ENCODE measurements at regions not wholly inside any gene's neighbourhood (a gene's known extent, or its start where the extent isn't known, plus 50 kb on each side); places are given as distances from the start of the nearest gene placed in this dataset.

DNA sequence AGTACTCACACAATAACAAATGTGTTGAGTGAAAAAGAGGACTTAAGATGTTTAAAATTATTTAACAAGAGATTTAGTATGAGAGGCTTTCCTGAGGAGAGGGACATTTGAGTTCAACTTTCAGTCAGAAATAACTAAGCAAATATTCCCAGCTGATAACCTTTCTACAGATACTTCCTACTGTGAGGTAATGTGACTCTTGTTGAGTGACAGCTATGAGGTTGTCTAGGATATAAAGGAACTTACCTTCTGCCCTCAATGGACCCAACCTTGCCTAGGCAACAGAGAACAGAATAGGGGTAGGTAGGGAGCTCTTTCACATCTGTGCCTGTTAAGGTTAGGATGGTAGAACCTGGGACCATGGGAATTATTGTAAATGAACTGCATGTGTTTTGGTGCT lies 54.7 kb downstream of the GLUD2 start:
- DNase-seq (ENCODE audit: low spot score), result no peak

GRCh38 chrX:121103381-121103780 lies 56.0 kb downstream of the GLUD2 start:
- DNase-seq (ENCODE audit: low spot score), result no peak

DNA sequence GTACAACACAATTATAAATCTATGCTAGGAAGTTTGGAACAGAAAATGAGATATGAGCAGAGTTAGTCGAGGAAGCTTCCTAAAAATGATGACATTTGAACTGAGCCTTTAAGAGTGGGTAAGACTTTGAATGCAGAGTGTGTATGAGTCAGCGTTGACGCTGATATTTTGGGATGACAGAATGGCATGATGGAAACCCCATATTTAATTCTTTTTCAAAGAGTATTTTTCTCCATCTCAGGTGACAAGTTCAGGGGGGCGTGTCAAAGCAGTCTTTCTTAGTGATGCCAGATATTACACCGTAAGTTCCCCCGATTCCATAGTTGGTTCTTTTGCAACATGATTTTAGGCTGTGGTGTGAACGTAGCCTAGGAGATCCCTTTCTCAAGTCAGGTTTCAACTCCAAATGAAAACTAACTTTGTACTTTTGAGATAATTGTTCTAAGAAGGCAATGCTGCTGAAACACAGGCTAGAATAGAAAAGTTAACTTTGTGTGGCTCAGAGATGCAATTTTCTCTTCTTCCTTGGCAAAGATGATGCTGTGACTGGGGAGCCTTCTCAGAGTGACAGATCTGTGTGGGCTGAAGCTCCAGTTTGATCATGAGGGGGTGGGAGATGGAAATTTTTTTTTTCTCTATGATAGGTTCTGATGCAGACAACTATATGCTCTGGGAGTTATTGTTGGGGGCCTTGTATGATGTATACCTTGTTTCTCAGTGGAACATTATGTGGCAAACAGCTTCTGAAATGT lies 59.2 kb downstream of the GLUD2 start:
- DNase-seq (ENCODE audit: low spot score), result peak; percentile 59

DNA sequence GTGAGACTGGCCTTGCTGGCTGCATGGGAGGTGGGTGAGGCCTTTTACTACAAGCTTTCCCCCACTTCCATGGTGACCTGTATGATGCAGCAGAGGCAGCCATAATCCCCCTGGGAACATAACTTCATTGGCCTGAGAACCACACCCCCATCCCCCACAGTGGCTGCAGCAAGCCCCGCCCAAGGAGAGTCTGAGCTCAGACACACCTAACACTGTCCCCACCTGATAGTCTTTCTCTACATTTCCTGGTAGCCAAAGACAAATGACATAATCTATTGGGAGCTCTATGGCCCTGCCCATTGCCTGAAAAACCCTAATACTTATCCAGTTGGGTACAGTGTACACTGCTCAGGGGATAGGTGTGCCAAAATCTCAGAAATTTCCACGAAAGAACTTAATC lies 62.6 kb downstream of the GLUD2 start:
- no peak for DNase-seq (ENCODE audit: low spot score)

GRCh38 chrX:121110536-121110935 lies 63.1 kb downstream of the GLUD2 start:
- DNase-seq (ENCODE audit: low spot score), result no peak

DNA sequence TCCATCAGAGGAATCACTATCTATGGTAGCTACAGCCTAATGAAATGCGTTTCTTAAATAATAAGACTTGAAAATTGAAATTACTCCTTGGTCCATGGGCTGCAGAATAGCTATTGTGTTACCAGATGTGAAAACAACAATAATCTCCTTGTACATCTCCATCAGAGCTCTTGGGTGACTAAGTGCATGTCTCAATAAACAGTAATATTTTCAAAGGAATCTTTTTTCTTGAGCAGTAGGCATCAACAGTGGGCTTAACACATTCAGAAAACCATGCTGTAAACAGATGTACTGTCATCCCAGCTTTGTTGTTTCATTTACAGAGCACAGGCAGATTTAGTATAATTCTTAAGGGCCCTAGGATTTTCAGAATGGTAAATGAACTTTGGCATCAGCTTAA lies 67.3 kb downstream of the GLUD2 start:
- DNase-seq (ENCODE audit: low spot score), result peak; percentile 6

GRCh38 chrX:121120690-121121605 lies 73.5 kb downstream of the GLUD2 start:
- DNase-seq (ENCODE audit: low spot score), result peak; percentile 7

GRCh38 chrX:121122332-121122731 lies 74.9 kb downstream of the GLUD2 start:
- DNase-seq (ENCODE audit: low spot score), result no peak

GRCh38 chrX:121128925-121129877 lies 81.8 kb downstream of the GLUD2 start:
- no peak for DNase-seq (ENCODE audit: low spot score)

GRCh38 chrX:121132675-121133074 lies 85.3 kb downstream of the GLUD2 start:
- DNase-seq (ENCODE audit: low spot score), result no peak

DNA sequence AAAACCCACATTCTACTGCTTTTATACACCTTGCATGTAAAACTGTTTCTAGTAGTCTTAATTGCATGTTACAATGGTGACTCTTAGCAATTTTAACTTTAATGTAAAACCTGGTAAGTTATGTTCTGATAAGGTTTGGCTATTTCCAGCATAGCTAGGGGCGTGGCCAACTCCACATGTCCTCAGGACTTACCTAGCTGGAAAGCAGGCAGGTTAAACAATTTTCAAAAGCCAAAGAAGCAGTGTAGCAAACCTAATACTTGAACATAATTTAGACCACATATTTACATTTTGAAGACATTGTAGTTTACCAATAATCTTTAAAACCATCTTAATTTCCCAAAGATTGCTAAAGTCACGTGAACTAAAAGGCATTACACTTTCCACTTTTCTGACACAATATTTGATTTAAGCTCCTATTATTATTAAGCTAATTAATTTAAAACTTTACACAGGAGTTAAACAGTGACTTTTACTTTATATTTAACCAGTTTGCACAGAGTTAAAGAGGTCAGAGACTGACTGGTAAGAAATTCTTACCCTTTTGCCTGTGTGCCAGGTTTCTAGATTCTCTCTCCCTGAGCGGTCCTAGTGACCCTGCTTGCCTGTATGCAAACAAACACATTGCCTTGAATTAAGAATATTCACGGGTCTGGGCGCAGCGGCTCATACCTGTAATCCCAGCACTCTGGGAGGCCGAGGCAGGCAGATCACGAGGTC lies 88.2 kb downstream of the GLUD2 start:
- no peak for DNase-seq (ENCODE audit: low spot score)

GRCh38 chrX:121146059-121146628 lies 98.7 kb downstream of the GLUD2 start:
- no peak for DNase-seq (ENCODE audit: low spot score)

GRCh38 chrX:121150217-121150616 lies 102.8 kb downstream of the GLUD2 start:
- DNase-seq (ENCODE audit: low spot score), result peak; percentile 5

DNA sequence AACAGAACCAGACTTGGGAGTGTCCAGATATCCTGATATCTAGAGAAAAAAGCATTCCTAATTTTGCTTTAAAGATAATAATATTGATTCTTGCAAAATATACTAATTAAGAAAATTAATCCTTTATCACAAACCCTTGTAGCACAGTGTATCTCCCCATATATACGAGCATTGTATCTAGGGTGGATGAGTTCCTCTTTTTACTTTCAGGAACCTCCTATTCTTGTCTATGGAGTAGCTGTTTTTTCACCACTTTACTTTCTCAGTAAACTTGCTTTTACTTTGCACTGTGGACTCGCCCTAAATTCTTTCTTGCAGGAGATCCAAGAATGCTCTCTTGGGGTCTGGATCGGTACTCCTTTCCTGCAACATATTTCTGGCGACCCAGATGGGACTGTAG lies 103.9 kb downstream of the GLUD2 start:
- no peak for DNase-seq (ENCODE audit: low spot score)

DNA sequence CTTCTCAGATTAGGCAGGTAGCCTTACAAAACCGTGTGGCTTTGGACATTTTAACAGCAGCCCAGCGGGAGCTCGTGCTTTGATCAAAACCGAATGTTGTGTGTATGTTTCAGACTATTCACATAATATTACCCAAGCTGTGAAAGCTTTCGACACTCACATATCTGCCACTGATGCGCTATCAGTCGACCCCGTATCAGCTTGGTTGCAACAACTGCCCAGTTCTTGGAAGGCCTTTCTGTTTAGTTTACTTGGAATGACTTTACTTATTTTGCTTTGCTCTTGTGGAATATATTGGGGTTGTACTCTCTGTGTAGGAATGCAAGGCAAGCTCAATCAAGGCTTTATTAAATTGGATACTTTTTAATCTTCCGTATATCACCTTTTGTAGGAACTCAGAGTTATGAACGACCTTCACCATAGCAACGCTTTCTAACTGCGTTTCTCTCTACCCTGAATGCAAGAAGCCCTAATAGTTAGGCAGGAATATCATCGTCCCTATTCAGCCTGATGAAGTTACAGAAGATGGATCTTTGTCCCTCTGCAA lies 107.5 kb downstream of the GLUD2 start:
- no peak for DNase-seq (ENCODE audit: low spot score)

- DNase-seq (ENCODE audit: low spot score), result peak; percentile 3
These were observed 113.6 kb downstream of the GLUD2 start for GRCh38 chrX:121160987-121161386.

DNA sequence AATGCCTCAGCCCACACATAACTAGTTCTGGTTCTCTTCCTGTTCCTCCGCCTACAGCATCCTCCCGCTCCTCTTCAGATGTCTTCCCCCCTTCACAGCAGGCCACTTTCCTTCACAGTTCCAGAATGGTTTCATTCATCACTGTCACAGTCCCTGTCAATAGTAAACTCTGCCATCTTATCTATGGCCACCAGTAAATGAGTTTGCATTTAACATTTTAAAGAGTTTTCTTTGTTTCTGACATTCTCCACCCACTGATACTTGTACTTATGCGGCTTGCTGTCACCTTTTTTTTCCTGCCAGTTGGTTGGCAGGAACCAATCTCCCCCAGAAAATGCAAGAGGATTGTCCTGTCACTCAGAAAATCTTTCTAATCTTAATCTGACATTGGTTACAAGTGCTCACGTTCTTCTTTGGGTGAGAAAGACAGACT lies 114.1 kb downstream of the GLUD2 start:
- DNase-seq (ENCODE audit: low spot score), result peak; percentile 35

DNA sequence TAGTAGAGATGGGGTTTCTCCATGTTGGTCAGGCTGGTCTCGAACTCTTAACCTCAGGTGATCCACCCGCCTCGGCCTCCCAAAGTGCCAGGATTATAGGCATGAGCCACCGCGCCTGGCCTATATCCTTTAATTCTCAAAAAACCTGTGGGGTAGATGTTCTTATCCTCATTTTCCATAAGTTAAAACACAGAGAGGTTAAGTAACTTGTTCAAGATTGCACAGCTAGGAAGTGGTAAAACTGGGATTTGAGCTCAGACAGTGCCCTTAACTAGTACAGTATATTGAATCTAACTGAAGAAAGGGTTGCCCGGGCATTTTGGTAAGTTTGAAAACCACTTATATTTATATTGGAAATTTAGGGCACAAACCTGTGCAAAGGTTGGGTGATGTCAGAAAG lies 116.0 kb downstream of the GLUD2 start:
- DNase-seq (ENCODE audit: low spot score), result no peak

GRCh38 chrX:121165930-121166359 lies 118.5 kb downstream of the GLUD2 start:
- no peak for DNase-seq (ENCODE audit: low spot score)

Data from putamen (tissue), 1 donor.